ENCODE measurements at regions not wholly inside any gene's neighbourhood (a gene's known extent, or its start where the extent isn't known, plus 50 kb on each side); places are given as distances from the start of the nearest gene placed in this dataset.

DNA sequence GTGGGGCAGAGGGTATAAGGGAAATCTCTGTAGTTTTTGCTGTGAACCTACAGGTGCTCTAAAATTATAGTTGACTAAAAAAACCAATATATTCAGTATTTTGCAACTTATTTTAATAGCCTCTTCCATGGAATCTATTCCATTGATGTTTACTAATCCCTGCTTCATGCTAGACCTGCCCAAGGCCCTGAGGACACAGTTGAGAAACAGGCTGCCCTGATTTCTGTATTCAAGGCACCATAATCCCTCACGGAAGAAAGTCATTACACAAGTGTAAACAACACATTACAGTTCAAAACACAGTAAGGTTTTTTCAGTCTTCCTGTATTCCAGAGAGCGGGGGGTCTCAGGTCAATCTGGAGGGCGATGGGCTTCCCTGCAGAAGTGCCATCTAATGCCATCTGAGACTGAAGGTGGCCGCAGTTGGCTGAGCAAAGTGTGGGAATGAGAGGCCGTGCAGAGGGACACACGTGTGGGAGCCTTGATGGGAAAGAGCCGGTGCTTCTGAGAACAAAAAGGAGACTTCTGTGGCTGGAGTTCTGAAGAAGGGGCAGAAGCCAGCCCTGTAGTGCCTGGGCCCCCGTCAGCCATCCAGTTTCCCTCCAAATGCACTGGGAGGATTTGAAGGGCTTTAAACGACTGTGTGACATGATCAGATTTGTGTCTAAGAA is 146.9 kb downstream of the PTPN20 start:
- TF ChIP-seq, protein P1, sequence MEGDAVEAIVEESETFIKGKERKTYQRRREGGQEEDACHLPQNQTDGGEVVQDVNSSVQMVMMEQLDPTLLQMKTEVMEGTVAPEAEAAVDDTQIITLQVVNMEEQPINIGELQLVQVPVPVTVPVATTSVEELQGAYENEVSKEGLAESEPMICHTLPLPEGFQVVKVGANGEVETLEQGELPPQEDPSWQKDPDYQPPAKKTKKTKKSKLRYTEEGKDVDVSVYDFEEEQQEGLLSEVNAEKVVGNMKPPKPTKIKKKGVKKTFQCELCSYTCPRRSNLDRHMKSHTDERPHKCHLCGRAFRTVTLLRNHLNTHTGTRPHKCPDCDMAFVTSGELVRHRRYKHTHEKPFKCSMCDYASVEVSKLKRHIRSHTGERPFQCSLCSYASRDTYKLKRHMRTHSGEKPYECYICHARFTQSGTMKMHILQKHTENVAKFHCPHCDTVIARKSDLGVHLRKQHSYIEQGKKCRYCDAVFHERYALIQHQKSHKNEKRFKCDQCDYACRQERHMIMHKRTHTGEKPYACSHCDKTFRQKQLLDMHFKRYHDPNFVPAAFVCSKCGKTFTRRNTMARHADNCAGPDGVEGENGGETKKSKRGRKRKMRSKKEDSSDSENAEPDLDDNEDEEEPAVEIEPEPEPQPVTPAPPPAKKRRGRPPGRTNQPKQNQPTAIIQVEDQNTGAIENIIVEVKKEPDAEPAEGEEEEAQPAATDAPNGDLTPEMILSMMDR (IDR thresholded peaks at IDR 0.05): no peak
- no peak for TF ChIP-seq POLR2A (IDR thresholded peaks at IDR 0.05)

Measured in lower leg skin (tissue), 3 donors.